ENCODE measurements at regions not wholly inside any gene's neighbourhood (a gene's known extent, or its start where the extent isn't known, plus 50 kb on each side); places are given as distances from the start of the nearest gene placed in this dataset.

DNA sequence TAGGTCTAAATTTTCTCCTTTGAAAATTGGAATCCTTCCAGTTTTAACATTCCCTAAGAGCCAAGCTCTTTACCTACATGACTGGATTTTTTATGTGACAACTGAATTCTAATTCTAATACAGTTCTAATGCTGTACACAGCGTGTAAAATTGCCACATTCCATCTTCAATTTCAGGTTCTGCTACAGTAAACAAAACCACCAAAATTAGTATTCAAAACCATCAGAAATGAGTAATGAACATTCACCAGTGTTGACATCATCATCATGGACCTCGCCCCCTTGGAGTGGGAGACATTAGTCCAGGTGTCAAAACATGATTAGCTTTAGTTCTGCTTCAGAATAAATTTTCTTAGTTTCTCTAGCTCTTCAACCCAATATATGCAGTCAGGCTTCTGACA lies 133.6 kb downstream of the MBD2 start:
- no peak for TF ChIP-seq POLR2A (IDR thresholded peaks at IDR 0.05)
- TF ChIP-seq, protein P1, sequence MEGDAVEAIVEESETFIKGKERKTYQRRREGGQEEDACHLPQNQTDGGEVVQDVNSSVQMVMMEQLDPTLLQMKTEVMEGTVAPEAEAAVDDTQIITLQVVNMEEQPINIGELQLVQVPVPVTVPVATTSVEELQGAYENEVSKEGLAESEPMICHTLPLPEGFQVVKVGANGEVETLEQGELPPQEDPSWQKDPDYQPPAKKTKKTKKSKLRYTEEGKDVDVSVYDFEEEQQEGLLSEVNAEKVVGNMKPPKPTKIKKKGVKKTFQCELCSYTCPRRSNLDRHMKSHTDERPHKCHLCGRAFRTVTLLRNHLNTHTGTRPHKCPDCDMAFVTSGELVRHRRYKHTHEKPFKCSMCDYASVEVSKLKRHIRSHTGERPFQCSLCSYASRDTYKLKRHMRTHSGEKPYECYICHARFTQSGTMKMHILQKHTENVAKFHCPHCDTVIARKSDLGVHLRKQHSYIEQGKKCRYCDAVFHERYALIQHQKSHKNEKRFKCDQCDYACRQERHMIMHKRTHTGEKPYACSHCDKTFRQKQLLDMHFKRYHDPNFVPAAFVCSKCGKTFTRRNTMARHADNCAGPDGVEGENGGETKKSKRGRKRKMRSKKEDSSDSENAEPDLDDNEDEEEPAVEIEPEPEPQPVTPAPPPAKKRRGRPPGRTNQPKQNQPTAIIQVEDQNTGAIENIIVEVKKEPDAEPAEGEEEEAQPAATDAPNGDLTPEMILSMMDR (IDR thresholded peaks at IDR 0.05), result no peak
